ENCODE measurements at regions not wholly inside any gene's neighbourhood (a gene's known extent, or its start where the extent isn't known, plus 50 kb on each side); places are given as distances from the start of the nearest gene placed in this dataset.

DNA sequence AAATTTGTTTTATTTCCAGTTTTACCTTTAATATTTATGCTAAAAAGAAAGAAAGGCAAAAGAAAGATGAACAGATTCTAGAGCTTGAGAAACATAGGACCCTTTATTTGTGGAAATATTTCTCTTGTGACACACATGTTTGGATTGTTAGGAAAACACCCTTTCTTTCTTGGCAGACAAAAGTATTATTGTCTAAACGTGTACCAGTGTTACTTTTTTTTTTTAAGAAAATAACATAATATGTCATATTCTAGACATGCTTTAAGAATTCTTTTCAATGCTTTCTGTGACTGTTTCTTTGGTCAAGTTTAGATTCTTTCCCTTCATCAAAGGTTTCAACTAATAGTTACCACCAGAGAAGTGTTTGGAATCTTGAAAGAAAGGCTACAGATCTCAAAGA is 183.4 kb upstream of the CNR1 start:
- peaks cover 14% of the 10 kb centered on the region for H3K27me3 Mint-ChIP-seq
- Histone ChIP-seq H4K20me1 (ENCODE audit: control insufficient read depth, insufficient read depth, low read length, poor library complexity, severe bottlenecking) (no peaks in the 10 kb centered on the region), H3K27ac (ENCODE audit: low read length in 2 of 2) (no peak overlapping the region), H3K9ac (ENCODE audit: low read length) (no peak overlapping the region), H3K79me2 (ENCODE audit: control insufficient read depth, insufficient read depth, low read length) (no peaks in the 10 kb centered on the region), H3K36me3 (replicated peaks in 1 of 2; ENCODE audit: control extremely low read depth in 1 of 2, control insufficient read depth in 1 of 2, extremely low read depth in 1 of 2, insufficient read depth in 2 of 2, low read length in 1 of 2) (no peaks in the 10 kb centered on the region), H3K4me2 (replicated peaks; ENCODE audit: low read depth, low read length, poor library complexity, severe bottlenecking) (no peak overlapping the region), H3K4me1 (ENCODE audit: control insufficient read depth in 2 of 2, insufficient read depth in 2 of 2, low read length in 2 of 2) (no peaks in the 10 kb centered on the region), H3K9me3 (ENCODE audit: control extremely low read depth in 1 of 3, control insufficient read depth in 2 of 3, insufficient read depth in 1 of 3, low read length in 2 of 3) (peaks cover 0 to 5% (median 1%) of the 10 kb centered on the region in 3 donors), H3K4me3 (ENCODE audit: control extremely low read depth in 1 of 5, extremely low read depth in 1 of 5, insufficient read depth in 1 of 5, low read depth in 2 of 5, low read length in 4 of 5) (no peak overlapping the region), H3K27me3 (replicated peaks in 1 of 4; ENCODE audit: control extremely low read depth in 1 of 4, control insufficient read depth in 3 of 4, insufficient read depth in 4 of 4, low read length in 3 of 4) (no peaks in the 10 kb centered on the region), H2AFZ (ENCODE audit: insufficient read depth, low read depth, low read length, poor library complexity, severe bottlenecking) (no peak overlapping the region)
- ATAC-seq (ENCODE audit: low read depth), result no peak
- POLR2A ChIA-PET, result no interaction called here
- CTCF ChIA-PET, result no interaction called here
- intact Hi-C loops (cut with micrococcal nuclease), result no loop called here
- H3K4me3 Mint-ChIP-seq, result no peak overlapping the region
- TF ChIP-seq, protein P1, sequence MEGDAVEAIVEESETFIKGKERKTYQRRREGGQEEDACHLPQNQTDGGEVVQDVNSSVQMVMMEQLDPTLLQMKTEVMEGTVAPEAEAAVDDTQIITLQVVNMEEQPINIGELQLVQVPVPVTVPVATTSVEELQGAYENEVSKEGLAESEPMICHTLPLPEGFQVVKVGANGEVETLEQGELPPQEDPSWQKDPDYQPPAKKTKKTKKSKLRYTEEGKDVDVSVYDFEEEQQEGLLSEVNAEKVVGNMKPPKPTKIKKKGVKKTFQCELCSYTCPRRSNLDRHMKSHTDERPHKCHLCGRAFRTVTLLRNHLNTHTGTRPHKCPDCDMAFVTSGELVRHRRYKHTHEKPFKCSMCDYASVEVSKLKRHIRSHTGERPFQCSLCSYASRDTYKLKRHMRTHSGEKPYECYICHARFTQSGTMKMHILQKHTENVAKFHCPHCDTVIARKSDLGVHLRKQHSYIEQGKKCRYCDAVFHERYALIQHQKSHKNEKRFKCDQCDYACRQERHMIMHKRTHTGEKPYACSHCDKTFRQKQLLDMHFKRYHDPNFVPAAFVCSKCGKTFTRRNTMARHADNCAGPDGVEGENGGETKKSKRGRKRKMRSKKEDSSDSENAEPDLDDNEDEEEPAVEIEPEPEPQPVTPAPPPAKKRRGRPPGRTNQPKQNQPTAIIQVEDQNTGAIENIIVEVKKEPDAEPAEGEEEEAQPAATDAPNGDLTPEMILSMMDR (IDR thresholded peaks at IDR 0.05), result no peak
- TF ChIP-seq EZH2 (IDR thresholded peaks at IDR 0.05; ENCODE audit: borderline replicate concordance, insufficient read depth, low read depth, low read length, poor library complexity, severe bottlenecking), result no peak
- no peak for DNase-seq
- H3K9me3 Mint-ChIP-seq (ENCODE audit: insufficient read depth), result no peaks in the 10 kb centered on the region
- H3K27ac Mint-ChIP-seq, result no peak overlapping the region
- no CpG with 5 or more reads among the region's 1 CpG for WGBS (ENCODE audit: insufficient coverage)
- H3K4me1 Mint-ChIP-seq, result no peaks in the 10 kb centered on the region

DNA sequence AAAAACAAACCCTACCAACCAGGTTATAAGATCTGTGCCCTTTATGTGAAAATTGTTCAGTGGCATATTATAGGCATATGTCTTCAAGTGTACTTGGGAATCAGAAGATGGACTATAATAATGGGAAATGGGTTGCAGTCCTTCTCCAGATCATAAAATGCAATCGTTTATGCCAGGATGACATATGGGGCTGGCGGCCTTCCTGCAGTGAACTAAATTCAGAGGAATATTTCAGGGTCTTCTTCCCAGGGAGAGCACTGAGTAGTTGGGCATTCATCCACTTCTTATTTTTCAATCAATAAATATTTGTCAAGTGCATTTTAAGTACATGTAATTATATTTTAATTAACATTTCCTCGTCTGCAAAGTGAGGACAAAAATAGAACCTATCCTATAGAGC is 176.2 kb upstream of the CNR1 start:
- no peaks in the 10 kb centered on the region for H3K9me3 ChIP-seq (ENCODE audit: control extremely low read depth in 1 of 3, control insufficient read depth in 2 of 3, insufficient read depth in 1 of 3, low read length in 2 of 3)
- H3K4me1 ChIP-seq (ENCODE audit: control insufficient read depth in 2 of 2, insufficient read depth in 2 of 2, low read length in 2 of 2), result no peaks in the 10 kb centered on the region
- no peak overlapping the region for H3K9ac ChIP-seq (ENCODE audit: low read length)
- H3K4me2 ChIP-seq (replicated peaks; ENCODE audit: low read depth, low read length, poor library complexity, severe bottlenecking), result no peak overlapping the region
- WGBS (ENCODE audit: insufficient coverage), result no CpG with 5 or more reads among the region's 3 CpGs
- CTCF ChIA-PET, result no interaction called here
- Mint-ChIP-seq H3K4me3 (no peak overlapping the region), H3K4me1 (no peaks in the 10 kb centered on the region), H3K27me3 (peaks cover 6% of the 10 kb centered on the region), H3K9me3 (ENCODE audit: insufficient read depth) (no peaks in the 10 kb centered on the region), H3K27ac (no peak overlapping the region)
- H2AFZ ChIP-seq (ENCODE audit: insufficient read depth, low read depth, low read length, poor library complexity, severe bottlenecking), result no peak overlapping the region
- H3K27ac ChIP-seq (ENCODE audit: low read length in 2 of 2), result no peak overlapping the region
- no peak for DNase-seq
- intact Hi-C loops (cut with micrococcal nuclease), result no loop called here
- no peak for TF ChIP-seq EZH2 (IDR thresholded peaks at IDR 0.05; ENCODE audit: borderline replicate concordance, insufficient read depth, low read depth, low read length, poor library complexity, severe bottlenecking)
- TF ChIP-seq, protein P1 (IDR thresholded peaks at IDR 0.05), result no peak
- POLR2A ChIA-PET, result no interaction called here
- no peak overlapping the region for H3K4me3 ChIP-seq (ENCODE audit: control extremely low read depth in 1 of 5, extremely low read depth in 1 of 5, insufficient read depth in 1 of 5, low read depth in 2 of 5, low read length in 4 of 5)
- no peaks in the 10 kb centered on the region for H3K79me2 ChIP-seq (ENCODE audit: control insufficient read depth, insufficient read depth, low read length)
- no peaks in the 10 kb centered on the region for H3K36me3 ChIP-seq (replicated peaks in 1 of 2; ENCODE audit: control extremely low read depth in 1 of 2, control insufficient read depth in 1 of 2, extremely low read depth in 1 of 2, insufficient read depth in 2 of 2, low read length in 1 of 2)
- ATAC-seq (ENCODE audit: low read depth), result no peak
- no peaks in the 10 kb centered on the region for H3K27me3 ChIP-seq (replicated peaks in 1 of 4; ENCODE audit: control extremely low read depth in 1 of 4, control insufficient read depth in 3 of 4, insufficient read depth in 4 of 4, low read length in 3 of 4)
- no peaks in the 10 kb centered on the region for H4K20me1 ChIP-seq (ENCODE audit: control insufficient read depth, insufficient read depth, low read length, poor library complexity, severe bottlenecking)

Measured in B cell (primary cell).